MM.1S (cell line): ENCODE measurements at regions not wholly inside any gene's neighbourhood (a gene's known extent, or its start where the extent isn't known, plus 50 kb on each side); places are given as distances from the start of the nearest gene placed in this dataset.

Source experiments
- DNase-seq: peaks from one replicate; pipeline ENCODE4 v3.0.0-alpha.2; 2015
- H2AFZ ChIP-seq: fragments of 300-600 bp; sonication (generic); 2 replicates; pipeline ENCODE4 v1.6.0; 2016; ENCODE audit warnings: antibody characterized with exemption, low read length
- H3F3A ChIP-seq: fragments of 300-600 bp; sonication (generic); 2 replicates; pipeline ENCODE4 v1.6.1; 2016; ENCODE audit warnings: mild to moderate bottlenecking, antibody characterized with exemption, low read length, moderate library complexity, mixed read lengths; ENCODE audit not compliant: insufficient read depth
- H3K27ac ChIP-seq: fragments of 300-600 bp; sonication (generic); 2 replicates; pipeline ENCODE4 v1.5.1; 2016; ENCODE audit warnings: mild to moderate bottlenecking, low read length
- H3K27me3 ChIP-seq: fragments of 300-600 bp; sonication (generic); replicated peaks from 2 replicates; pipeline ENCODE4 v1.6.0; 2016; ENCODE audit warnings: low read length; ENCODE audit not compliant: insufficient read depth
- H3K36me3 ChIP-seq: fragments of 300-600 bp; sonication (generic); replicated peaks from 2 replicates; pipeline ENCODE4 v1.6.1; 2016; ENCODE audit warnings: mild to moderate bottlenecking, low read length, mixed read lengths; ENCODE audit not compliant: insufficient read depth
- H3K4me1 ChIP-seq: fragments of 300-600 bp; sonication (generic); 2 replicates; pipeline ENCODE4 v1.6.1; 2016; ENCODE audit warnings: low read length, mixed read lengths
- H3K4me2 ChIP-seq: fragments of 300-600 bp; sonication (generic); 2 replicates; pipeline ENCODE4 v1.6.0; 2016; ENCODE audit warnings: low read depth, low read length
- H3K4me3 ChIP-seq: fragments of 300-600 bp; sonication (generic); 2 replicates; pipeline ENCODE4 v1.5.1; 2016; ENCODE audit warnings: low read length, mixed read lengths
- H3K79me2 ChIP-seq: fragments of 300-600 bp; sonication (generic); 2 replicates; pipeline ENCODE4 v1.6.1; 2016; ENCODE audit warnings: mixed run types, low read length, mixed read lengths
- H3K9ac ChIP-seq: fragments of 300-600 bp; sonication (generic); 2 replicates; pipeline ENCODE4 v1.6.1; 2016; ENCODE audit warnings: low read length, mixed read lengths
- H3K9me2 ChIP-seq: fragments of 300-600 bp; sonication (generic); replicated peaks from 2 replicates; pipeline ENCODE4 v1.6.1; 2016; ENCODE audit warnings: mild to moderate bottlenecking, low read length, mixed read lengths; ENCODE audit not compliant: insufficient read depth
- H3K9me3 ChIP-seq: fragments of 300-600 bp; sonication (generic); replicated peaks from 2 replicates; pipeline ENCODE4 v1.6.1; 2016; ENCODE audit warnings: mild to moderate bottlenecking, low read length, mixed read lengths; ENCODE audit not compliant: insufficient read depth
- H4K20me1 ChIP-seq: fragments of 300-600 bp; sonication (generic); 2 replicates; pipeline ENCODE4 v1.6.1; 2016; ENCODE audit warnings: mild to moderate bottlenecking, low read length, moderate library complexity, mixed read lengths; ENCODE audit not compliant: insufficient read depth
- CTCF ChIP-seq: fragments of 300-600 bp; sonication (generic); IDR thresholded peaks from 2 replicates; pipeline ENCODE4 v1.5.1; 2016; ENCODE audit warnings: antibody characterized with exemption, low read length, mixed read lengths
- EZH2 ChIP-seq: fragments of 300-600 bp; sonication (generic); optimal IDR thresholded peaks from 2 replicates; pipeline ENCODE3; 2017; ENCODE audit warnings: low read depth, mild to moderate bottlenecking, antibody characterized with exemption, low read length, mixed read lengths
- EZH2phosphoT487 ChIP-seq: fragments of 300-600 bp; sonication (generic); IDR thresholded peaks from 2 replicates; pipeline ENCODE4 v1.6.1; 2018; ENCODE audit warnings: antibody characterized with exemption, low read length

DNA sequence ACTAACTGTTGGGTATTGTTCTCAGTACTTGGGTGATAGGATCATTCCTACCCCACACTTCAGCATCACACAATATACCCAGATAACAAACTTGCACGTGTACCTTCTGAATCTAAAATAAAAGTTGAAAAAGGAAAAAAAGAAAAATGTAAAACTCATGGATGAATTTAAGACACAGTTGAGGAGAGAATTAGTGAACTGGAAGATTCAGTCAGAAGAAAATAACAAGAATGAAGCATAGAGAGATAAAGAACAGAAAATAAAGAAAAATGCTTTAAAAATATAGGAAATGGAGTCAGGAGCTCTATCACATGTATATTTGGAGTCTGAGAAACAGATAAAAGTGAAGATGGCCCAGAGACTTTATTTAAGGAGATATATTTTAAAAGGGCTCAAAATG lies 90.4 kb upstream of the SALL3 start:
- Histone ChIP-seq H3K27me3 (no peaks in the 10 kb centered on the region), H3K9ac (no peak overlapping the region), H3K36me3 (no peaks in the 10 kb centered on the region), H2AFZ (no peak overlapping the region), H3K4me2 (no peak overlapping the region), H3K9me3 (no peaks in the 10 kb centered on the region), H3F3A (no peaks in the 10 kb centered on the region), H3K27ac (no peak overlapping the region), H3K79me2 (no peaks in the 10 kb centered on the region), H3K4me3 (no peak overlapping the region), H3K9me2 (no peaks in the 10 kb centered on the region), H3K4me1 (no peaks in the 10 kb centered on the region), H4K20me1 (no peaks in the 10 kb centered on the region)
- TF ChIP-seq CTCF, result no peak
- no peak for TF ChIP-seq EZH2phosphoT487
- no peak for DNase-seq

DNA sequence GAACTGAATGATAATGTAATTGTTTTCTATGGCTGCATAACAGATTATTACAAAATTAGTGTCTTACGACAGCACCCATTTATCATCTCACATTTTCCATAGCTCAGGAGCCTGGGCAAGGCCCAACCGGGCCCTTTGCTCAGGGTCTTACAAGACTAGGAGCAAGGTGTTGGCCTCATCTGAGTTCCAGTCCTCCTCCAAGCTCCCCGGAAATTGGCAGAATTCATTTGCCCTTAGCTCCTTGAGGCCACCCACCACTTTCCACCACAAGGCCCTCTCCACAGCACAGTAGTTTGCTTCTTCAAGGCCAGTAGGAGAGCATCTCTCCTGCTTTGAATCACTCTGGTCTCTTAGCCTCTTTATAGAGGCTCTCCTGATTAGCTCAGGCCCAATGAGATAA lies 89.2 kb upstream of the SALL3 start:
- TF ChIP-seq EZH2 (no peak), EZH2phosphoT487 (no peak), CTCF (no peak)
- H3K9ac ChIP-seq, result no peak overlapping the region
- no peak overlapping the region for H3K4me3 ChIP-seq
- no peaks in the 10 kb centered on the region for H3K36me3 ChIP-seq
- H3K9me3 ChIP-seq, result no peaks in the 10 kb centered on the region
- no peaks in the 10 kb centered on the region for H3K4me1 ChIP-seq
- H4K20me1 ChIP-seq, result no peaks in the 10 kb centered on the region
- H3K4me2 ChIP-seq, result no peak overlapping the region
- no peak overlapping the region for H3K27ac ChIP-seq
- no peaks in the 10 kb centered on the region for H3F3A ChIP-seq
- H2AFZ ChIP-seq, result no peak overlapping the region
- no peaks in the 10 kb centered on the region for H3K79me2 ChIP-seq
- no peak for DNase-seq
- no peaks in the 10 kb centered on the region for H3K27me3 ChIP-seq
- H3K9me2 ChIP-seq, result no peaks in the 10 kb centered on the region

GRCh38 chr18:78891185-78891762 lies 88.3 kb upstream of the SALL3 start:
- H3K79me2 ChIP-seq, result no peaks in the 10 kb centered on the region
- DNase-seq, result peak; percentile 30
- no peaks in the 10 kb centered on the region for H3K9me3 ChIP-seq
- H2AFZ ChIP-seq, result 0 out of 2 replicates have a peak overlapping the region, but pooled peaks have one; percentile 9
- H4K20me1 ChIP-seq, result no peaks in the 10 kb centered on the region
- H3K27me3 ChIP-seq, result no peaks in the 10 kb centered on the region
- H3K9ac ChIP-seq, result peak overlapping the region; percentile 15; the same call in 1 of the 2 replicates
- no peaks in the 10 kb centered on the region for H3K36me3 ChIP-seq
- no peaks in the 10 kb centered on the region for H3K4me1 ChIP-seq
- peak overlapping the region; percentile 69 for H3K27ac ChIP-seq
- H3K4me2 ChIP-seq, result no peak overlapping the region
- TF ChIP-seq EZH2, result no peak
- no peak for TF ChIP-seq EZH2phosphoT487
- no peak for TF ChIP-seq CTCF
- H3K9me2 ChIP-seq, result no peaks in the 10 kb centered on the region
- H3K4me3 ChIP-seq, result no peak overlapping the region
- no peaks in the 10 kb centered on the region for H3F3A ChIP-seq
